Thoracic aorta (tissue), 2 donors: ENCODE measurements at regions not wholly inside any gene's neighbourhood (a gene's known extent, or its start where the extent isn't known, plus 50 kb on each side); places are given as distances from the start of the nearest gene placed in this dataset.

Experiments used
- ATAC-seq: fragments of 150-250 bp; one replicate; pipeline ENCODE4 v1.8.0; 2017; ENCODE audit warnings: low read depth; ENCODE audit not compliant: insufficient number of reproducible peaks, low FRiP score
- DNase-seq: peaks from one replicate; pipeline ENCODE4 v3.0.0-alpha.2; 2020; ENCODE audit warnings: low spot score
- H3K27ac ChIP-seq, 2 donors: fragments of 200-600 bp; sonication (generic); 1 replicate in 1 of 2; 2 replicates in 1 of 2; pipeline ENCODE4 v1.5.1; 2016; ENCODE audit warnings: mild to moderate bottlenecking in 2 of 2, moderate library complexity in 2 of 2
- H3K27me3 ChIP-seq: fragments of 200-600 bp; sonication (generic); replicated peaks from 2 replicates; pipeline ENCODE4 v1.6.0; 2016; ENCODE audit warnings: mild to moderate bottlenecking; ENCODE audit not compliant: insufficient read depth
- H3K36me3 ChIP-seq: fragments of 200-600 bp; sonication (generic); one replicate; pipeline ENCODE4 v1.5.1; 2016
- H3K4me1 ChIP-seq, 2 donors: fragments of 200-600 bp; sonication (generic); 1 replicate in 1 of 2; 2 replicates in 1 of 2; pipeline versions ENCODE4 v1.5.1 to v1.6.0; 2016; ENCODE audit warnings: low read depth in 2 of 2, mild to moderate bottlenecking in 1 of 2; ENCODE audit not compliant: control insufficient read depth in 1 of 2
- H3K4me3 ChIP-seq: fragments of 200-600 bp; sonication (generic); 2 replicates; pipeline ENCODE4 v1.5.1; 2016; ENCODE audit warnings: mild to moderate bottlenecking
- H3K9me3 ChIP-seq: fragments of 200-600 bp; sonication (generic); 2 replicates; pipeline ENCODE4 v1.5.1; 2016
- TF ChIP-seq, protein P1 (sequence below): fragments of 200-600 bp; sonication (generic); IDR thresholded peaks from one replicate; pipeline ENCODE4 v1.5.1; 2019; ENCODE audit warnings: antibody characterized with exemption

DNA sequence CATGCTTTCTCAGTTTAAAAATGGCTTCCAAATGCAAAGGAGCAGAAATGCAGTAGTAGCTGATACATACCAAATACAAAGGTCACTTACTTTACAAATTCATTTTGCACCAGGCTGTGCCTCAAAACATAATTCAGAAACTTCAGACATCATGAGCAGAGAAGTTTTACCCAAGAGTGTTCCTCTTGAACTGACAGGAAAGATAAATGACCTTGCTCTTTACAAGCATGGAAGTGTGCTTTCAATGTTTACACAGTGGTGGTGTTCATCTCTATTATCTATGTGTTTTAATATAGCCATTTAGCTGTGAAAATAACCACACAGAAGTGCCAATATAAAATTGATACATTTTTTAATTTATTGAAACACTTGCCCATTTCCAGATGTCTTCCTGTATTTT, 383.4 kb downstream of the ANKRD50 start:
- ATAC-seq, result no peak
- no peak overlapping the region for H3K27ac ChIP-seq
- H3K9me3 ChIP-seq, result no peaks in the 10 kb centered on the region
- no peaks in the 10 kb centered on the region for H3K27me3 ChIP-seq
- H3K4me1 ChIP-seq, result no peaks in the 10 kb centered on the region
- no peak overlapping the region for H3K4me3 ChIP-seq
- TF ChIP-seq, protein P1, sequence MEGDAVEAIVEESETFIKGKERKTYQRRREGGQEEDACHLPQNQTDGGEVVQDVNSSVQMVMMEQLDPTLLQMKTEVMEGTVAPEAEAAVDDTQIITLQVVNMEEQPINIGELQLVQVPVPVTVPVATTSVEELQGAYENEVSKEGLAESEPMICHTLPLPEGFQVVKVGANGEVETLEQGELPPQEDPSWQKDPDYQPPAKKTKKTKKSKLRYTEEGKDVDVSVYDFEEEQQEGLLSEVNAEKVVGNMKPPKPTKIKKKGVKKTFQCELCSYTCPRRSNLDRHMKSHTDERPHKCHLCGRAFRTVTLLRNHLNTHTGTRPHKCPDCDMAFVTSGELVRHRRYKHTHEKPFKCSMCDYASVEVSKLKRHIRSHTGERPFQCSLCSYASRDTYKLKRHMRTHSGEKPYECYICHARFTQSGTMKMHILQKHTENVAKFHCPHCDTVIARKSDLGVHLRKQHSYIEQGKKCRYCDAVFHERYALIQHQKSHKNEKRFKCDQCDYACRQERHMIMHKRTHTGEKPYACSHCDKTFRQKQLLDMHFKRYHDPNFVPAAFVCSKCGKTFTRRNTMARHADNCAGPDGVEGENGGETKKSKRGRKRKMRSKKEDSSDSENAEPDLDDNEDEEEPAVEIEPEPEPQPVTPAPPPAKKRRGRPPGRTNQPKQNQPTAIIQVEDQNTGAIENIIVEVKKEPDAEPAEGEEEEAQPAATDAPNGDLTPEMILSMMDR, result no peak
- DNase-seq, result no peak
- no peaks in the 10 kb centered on the region for H3K36me3 ChIP-seq

DNA sequence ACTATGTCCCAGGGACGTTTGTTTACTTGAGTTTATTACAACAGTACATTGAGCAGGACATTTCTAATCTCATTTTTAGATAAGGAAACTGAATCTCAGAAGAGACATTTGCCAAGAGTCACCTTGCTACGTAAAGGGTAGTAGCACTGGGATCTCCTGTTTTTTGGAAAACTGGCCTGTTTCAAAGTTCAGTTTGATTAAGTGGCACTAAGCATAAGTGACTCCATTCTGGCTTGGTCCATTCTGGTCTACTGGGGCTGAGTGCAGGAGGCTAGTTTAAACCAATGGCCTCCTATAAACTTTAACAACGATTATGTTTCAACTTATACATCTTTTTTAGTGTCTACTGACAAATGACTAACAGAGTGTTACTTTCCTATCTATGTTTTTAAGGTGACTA, 382.5 kb downstream of the ANKRD50 start:
- H3K4me1 ChIP-seq, result no peaks in the 10 kb centered on the region
- H3K27ac ChIP-seq, result no peak overlapping the region
- H3K9me3 ChIP-seq, result no peaks in the 10 kb centered on the region
- no peaks in the 10 kb centered on the region for H3K36me3 ChIP-seq
- no peak overlapping the region for H3K4me3 ChIP-seq
- no peaks in the 10 kb centered on the region for H3K27me3 ChIP-seq
- DNase-seq, result no peak
- TF ChIP-seq, protein P1, result no peak
- ATAC-seq, result no peak

DNA sequence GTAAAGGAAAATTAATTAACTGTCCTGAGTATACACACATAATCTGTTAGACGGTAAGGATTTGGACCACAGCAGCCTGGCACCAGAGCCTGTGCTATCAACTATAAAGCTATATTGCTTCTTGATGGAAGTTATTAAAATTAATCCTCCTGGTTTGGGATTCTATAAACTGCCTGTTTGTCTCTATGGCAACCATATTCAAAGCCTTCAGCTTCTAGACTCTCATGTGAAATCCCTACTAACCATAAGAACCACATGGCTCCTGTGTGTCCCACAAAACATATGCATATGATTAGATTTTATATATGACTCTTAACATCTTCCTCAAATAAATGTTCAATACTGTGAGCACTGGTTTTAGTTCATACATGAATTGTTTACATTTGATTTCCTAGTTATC, 380.8 kb downstream of the ANKRD50 start:
- H3K4me3 ChIP-seq, result no peak overlapping the region
- H3K27me3 ChIP-seq, result no peaks in the 10 kb centered on the region
- no peaks in the 10 kb centered on the region for H3K4me1 ChIP-seq
- ATAC-seq (no peak), DNase-seq (no peak)
- H3K27ac ChIP-seq, result no peak overlapping the region
- TF ChIP-seq, protein P1, result no peak
- no peaks in the 10 kb centered on the region for H3K36me3 ChIP-seq
- H3K9me3 ChIP-seq, result no peaks in the 10 kb centered on the region

DNA sequence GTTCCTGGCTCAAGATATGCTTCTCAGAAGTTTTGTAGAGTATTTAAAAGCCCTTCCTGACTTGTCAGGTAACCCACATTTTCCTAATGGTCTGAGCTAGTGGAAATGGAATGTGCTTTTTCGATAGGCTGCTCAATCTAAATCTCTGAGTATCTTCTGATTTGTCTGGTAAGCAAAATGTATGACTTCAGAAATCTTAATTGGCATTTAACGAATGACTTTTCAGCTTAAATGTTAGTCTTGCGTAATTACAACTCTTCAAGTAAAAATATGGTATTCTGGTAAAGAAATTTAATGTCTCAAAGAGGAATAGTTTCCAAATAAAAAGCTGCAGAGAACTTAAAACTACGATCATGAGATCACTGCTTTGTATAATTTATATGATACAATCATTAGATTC, 379.1 kb downstream of the ANKRD50 start:
- Histone ChIP-seq H3K27ac (no peak overlapping the region), H3K4me3 (no peak overlapping the region), H3K4me1 (no peaks in the 10 kb centered on the region), H3K9me3 (no peaks in the 10 kb centered on the region), H3K27me3 (no peaks in the 10 kb centered on the region), H3K36me3 (no peaks in the 10 kb centered on the region)
- DNase-seq (no peak), ATAC-seq (no peak)
- TF ChIP-seq, protein P1, result no peak

DNA sequence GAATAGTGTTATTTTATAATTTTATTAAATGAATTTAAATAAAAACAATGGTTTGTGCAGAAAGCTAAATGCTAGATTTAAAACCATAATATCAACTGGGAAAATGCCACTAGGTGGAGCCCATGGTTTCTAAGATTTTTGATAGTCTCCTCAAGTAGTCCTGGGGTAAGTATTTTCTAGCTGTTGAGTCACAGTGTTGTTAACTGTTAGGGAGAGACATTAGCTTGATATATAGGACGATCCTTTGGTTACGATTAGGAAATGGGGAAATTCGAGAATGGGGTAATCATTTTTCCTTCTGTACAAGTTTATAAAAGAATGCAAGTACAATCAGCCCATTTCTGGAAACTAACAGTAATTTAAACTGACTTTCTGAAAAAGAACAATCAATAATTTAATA, 378.4 kb downstream of the ANKRD50 start:
- H3K4me1 ChIP-seq, result no peaks in the 10 kb centered on the region
- H3K36me3 ChIP-seq, result no peaks in the 10 kb centered on the region
- H3K9me3 ChIP-seq, result no peaks in the 10 kb centered on the region
- ATAC-seq (no peak), DNase-seq (no peak)
- no peaks in the 10 kb centered on the region for H3K27me3 ChIP-seq
- H3K27ac ChIP-seq, result no peak overlapping the region
- H3K4me3 ChIP-seq, result no peak overlapping the region
- TF ChIP-seq, protein P1, result peak; percentile 57
